Osteoblast (primary cell): ENCODE measurements at regions not wholly inside any gene's neighbourhood (a gene's known extent, or its start where the extent isn't known, plus 50 kb on each side); places are given as distances from the start of the nearest gene placed in this dataset.

Experiments
- DNase-seq: peaks from one replicate; pipeline ENCODE4 v3.0.0; 2011; ENCODE audit warnings: low spot score, mixed read lengths; ENCODE audit not compliant: insufficient read length; ENCODE audit errors: missing footprints
- H2AFZ ChIP-seq: 2 replicates; pipeline ENCODE4 v1.6.0; 2011; ENCODE audit warnings: mild to moderate bottlenecking, low read length
- H3K27ac ChIP-seq: 2 replicates; pipeline ENCODE4 v1.5.1; 2011; ENCODE audit warnings: mild to moderate bottlenecking, low read depth, low read length, moderate library complexity
- H3K27me3 ChIP-seq: 2 replicates; pipeline ENCODE4 v1.6.0; 2012; ENCODE audit warnings: mild to moderate bottlenecking, control low read depth, inconsistent platforms, low read length, moderate library complexity; ENCODE audit not compliant: insufficient read depth
- H3K36me3 ChIP-seq: 2 replicates; pipeline ENCODE4 v1.5.1; 2011; ENCODE audit warnings: mild to moderate bottlenecking, low read length, control low read depth, moderate library complexity; ENCODE audit not compliant: insufficient read depth
- H3K4me1 ChIP-seq: 2 replicates; pipeline ENCODE4 v1.5.1; 2011; ENCODE audit warnings: mild to moderate bottlenecking, low read length, control low read depth, moderate library complexity; ENCODE audit not compliant: insufficient read depth
- H3K4me2 ChIP-seq: 2 replicates; pipeline ENCODE4 v1.6.0; 2011; ENCODE audit warnings: mild to moderate bottlenecking, low read length; ENCODE audit not compliant: insufficient read depth
- H3K4me3 ChIP-seq: fragments of 200-600 bp; sonication (generic); 3 replicates; pipeline ENCODE4 v1.5.1; 2012; ENCODE audit warnings: mild to moderate bottlenecking, low read length, inconsistent platforms; ENCODE audit not compliant: insufficient read depth
- H3K79me2 ChIP-seq: 2 replicates; pipeline ENCODE4 v1.6.0; 2012; ENCODE audit warnings: mild to moderate bottlenecking, low read length, control low read depth, inconsistent platforms; ENCODE audit not compliant: insufficient read depth
- H3K9me3 ChIP-seq: 2 replicates; pipeline ENCODE4 v1.5.1; 2011; ENCODE audit warnings: low read depth, low read length, control low read depth
- H4K20me1 ChIP-seq: 2 replicates; pipeline ENCODE4 v1.6.0; 2012; ENCODE audit warnings: mild to moderate bottlenecking, low read length, control low read depth; ENCODE audit not compliant: insufficient read depth
- CTCF ChIP-seq: IDR thresholded peaks from 2 replicates; pipeline ENCODE4 v1.5.1; 2011; ENCODE audit warnings: mild to moderate bottlenecking, low read depth, low read length, moderate library complexity; ENCODE audit errors: extremely low read depth

- no peak overlapping the region for H3K4me3 ChIP-seq
- no peak overlapping the region for H2AFZ ChIP-seq
- H3K27me3 ChIP-seq: no peaks in the 10 kb centered on the region
- H3K79me2 ChIP-seq: no peaks in the 10 kb centered on the region
- no peak for TF ChIP-seq CTCF
- H3K4me2 ChIP-seq: no peak overlapping the region
- H4K20me1 ChIP-seq: no peaks in the 10 kb centered on the region
- no peaks in the 10 kb centered on the region for H3K9me3 ChIP-seq
- no peak for DNase-seq
- peaks cover 24% of the 10 kb centered on the region for H3K4me1 ChIP-seq
- H3K27ac ChIP-seq: no peak overlapping the region
- no peaks in the 10 kb centered on the region for H3K36me3 ChIP-seq
These were observed 995.4 kb downstream of the TUSC7 start for GRCh38 chr3:117705011-117705410.

DNA sequence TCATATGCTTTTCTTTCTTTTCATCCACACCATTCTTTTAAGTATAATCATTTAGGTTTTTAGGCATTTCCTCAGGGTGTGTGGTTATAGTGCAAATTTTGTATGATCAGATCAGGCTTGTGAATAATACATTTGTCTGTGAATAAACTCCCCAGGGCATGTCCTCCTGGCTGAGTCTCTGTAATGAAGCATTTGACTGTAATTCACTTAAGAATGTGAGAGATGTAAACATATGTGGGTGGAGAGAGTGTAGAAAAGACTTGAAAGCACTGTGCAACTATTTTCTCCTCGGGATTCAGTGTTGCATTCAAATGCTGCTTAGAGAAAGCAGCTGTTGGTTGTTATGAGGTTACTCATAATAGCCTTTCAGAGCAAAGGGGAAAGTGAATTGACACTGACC lies 996.5 kb downstream of the TUSC7 start:
- peak overlapping the region; percentile 72 for H3K4me2 ChIP-seq
- peaks cover 16% of the 10 kb centered on the region for H3K4me1 ChIP-seq
- H2AFZ ChIP-seq: peak overlapping the region; percentile 54
- H3K79me2 ChIP-seq: no peaks in the 10 kb centered on the region
- no peak overlapping the region for H3K4me3 ChIP-seq
- H3K27me3 ChIP-seq: no peaks in the 10 kb centered on the region
- H4K20me1 ChIP-seq: no peaks in the 10 kb centered on the region
- TF ChIP-seq CTCF: no peak
- no peaks in the 10 kb centered on the region for H3K36me3 ChIP-seq
- H3K27ac ChIP-seq: peak overlapping the region; percentile 63
- DNase-seq: peak; percentile 84
- H3K9me3 ChIP-seq: no peaks in the 10 kb centered on the region

GRCh38 chr3:117706756-117707155 lies 997.2 kb downstream of the TUSC7 start:
- Histone ChIP-seq H3K36me3 (no peaks in the 10 kb centered on the region), H3K4me3 (no peak overlapping the region), H2AFZ (no peak overlapping the region), H3K27ac (peak overlapping the region; percentile 63), H3K4me1 (peaks cover 16% of the 10 kb centered on the region), H3K79me2 (no peaks in the 10 kb centered on the region), H3K9me3 (no peaks in the 10 kb centered on the region), H3K27me3 (no peaks in the 10 kb centered on the region), H3K4me2 (peak overlapping the region; percentile 72), H4K20me1 (no peaks in the 10 kb centered on the region)
- peak; percentile 31 for DNase-seq
- TF ChIP-seq CTCF: no peak

DNA sequence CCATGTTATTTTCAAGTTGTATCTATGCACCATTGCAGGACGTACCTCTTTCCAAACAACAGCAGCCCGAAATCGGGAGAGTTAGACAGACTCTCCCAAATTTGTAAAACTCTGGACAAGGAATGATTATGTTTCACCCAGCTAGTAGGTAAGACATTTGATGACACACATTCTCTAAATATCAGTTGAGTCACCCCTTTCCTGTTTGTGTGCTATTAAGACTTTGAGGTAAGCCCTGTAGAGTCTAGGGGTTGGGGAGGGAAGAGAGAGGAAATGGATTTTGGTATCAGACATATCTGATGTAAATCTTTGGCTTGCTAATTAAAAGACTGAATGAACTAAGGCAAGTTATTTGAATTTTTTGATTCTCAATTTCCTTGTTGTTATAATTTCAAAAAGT lies 999.0 kb downstream of the TUSC7 start:
- H3K4me2 ChIP-seq: no peak overlapping the region
- no peaks in the 10 kb centered on the region for H3K79me2 ChIP-seq
- DNase-seq: no peak
- no peaks in the 10 kb centered on the region for H3K9me3 ChIP-seq
- H3K36me3 ChIP-seq: no peaks in the 10 kb centered on the region
- no peak for TF ChIP-seq CTCF
- peaks cover 16% of the 10 kb centered on the region for H3K4me1 ChIP-seq
- no peaks in the 10 kb centered on the region for H4K20me1 ChIP-seq
- no peaks in the 10 kb centered on the region for H3K27me3 ChIP-seq
- H3K4me3 ChIP-seq: no peak overlapping the region
- H2AFZ ChIP-seq: no peak overlapping the region
- H3K27ac ChIP-seq: no peak overlapping the region
